Keratinocyte (primary cell): ENCODE measurements at regions not wholly inside any gene's neighbourhood (a gene's known extent, or its start where the extent isn't known, plus 50 kb on each side); places are given as distances from the start of the nearest gene placed in this dataset.

Experiments used
- DNase-seq: peaks from one replicate; pipeline ENCODE4 v3.0.0-alpha.2; 2011; ENCODE audit warnings: low read depth, missing footprints, low spot score
- FAIRE-seq: peaks from 2 replicates; lab custom pipeline; 2011; peaks lifted over from hg19 to GRCh38; lab: Jason Lieb, UNC
- H2AFZ ChIP-seq: 2 replicates; pipeline ENCODE4 v1.6.0; 2012; ENCODE audit warnings: low read length, control low read depth, inconsistent platforms; ENCODE audit not compliant: control insufficient read depth
- H3K27ac ChIP-seq: 2 replicates; pipeline ENCODE4 v1.5.1; 2011; ENCODE audit warnings: low read length; ENCODE audit not compliant: control insufficient read depth, insufficient read depth
- H3K27me3 ChIP-seq: 3 replicates; pipeline ENCODE4 v1.6.0; 2011; ENCODE audit warnings: low read length; ENCODE audit not compliant: control insufficient read depth, insufficient read depth; ENCODE audit errors: extremely low read depth
- H3K36me3 ChIP-seq, 2 experiments: 2 replicates in 1 of 2; 3 replicates in 1 of 2; pipeline ENCODE4 v1.5.1; 2011; ENCODE audit warnings: low read length in 2 of 2, mild to moderate bottlenecking in 1 of 2; ENCODE audit not compliant: control insufficient read depth in 2 of 2, insufficient read depth in 2 of 2; ENCODE audit errors: extremely low read depth in 1 of 2
- H3K4me1 ChIP-seq: 3 replicates; pipeline ENCODE4 v1.5.1; 2011; ENCODE audit warnings: low read length; ENCODE audit not compliant: control insufficient read depth, insufficient read depth; ENCODE audit errors: extremely low read depth
- H3K4me2 ChIP-seq: 3 replicates; pipeline ENCODE4 v1.6.0; 2011; ENCODE audit warnings: low read depth, low read length; ENCODE audit not compliant: control insufficient read depth, insufficient read depth; ENCODE audit errors: extremely low read depth
- H3K4me3 ChIP-seq, 3 experiments: fragments of 200-600 bp in 1 of 3; sonication (generic) in 1 of 3; 2 replicates in 2 of 3; 3 replicates in 1 of 3; pipeline ENCODE4 v1.5.1; 2011 to 2016; ENCODE audit warnings: low read length in 3 of 3, mild to moderate bottlenecking in 3 of 3, control low read depth in 2 of 3, inconsistent platforms in 1 of 3, low read depth in 1 of 3, mixed read lengths in 1 of 3, mixed run types in 1 of 3, moderate library complexity in 1 of 3; ENCODE audit not compliant: control insufficient read depth in 2 of 3, insufficient read depth in 2 of 3; ENCODE audit errors: extremely low read depth in 1 of 3
- H3K79me2 ChIP-seq: 2 replicates; pipeline ENCODE4 v1.6.0; 2012; ENCODE audit warnings: low read length; ENCODE audit not compliant: control insufficient read depth, insufficient read depth
- H3K9ac ChIP-seq: 3 replicates; pipeline ENCODE4 v1.6.0; 2011; ENCODE audit warnings: low read length; ENCODE audit not compliant: control insufficient read depth, insufficient read depth; ENCODE audit errors: extremely low read depth
- H3K9me1 ChIP-seq: 3 replicates; pipeline ENCODE4 v1.6.0; 2011; ENCODE audit warnings: low read length; ENCODE audit not compliant: control insufficient read depth, insufficient read depth; ENCODE audit errors: extremely low read depth
- H3K9me3 ChIP-seq: 2 replicates; pipeline ENCODE4 v1.5.1; 2012; ENCODE audit warnings: low read depth, low read length; ENCODE audit not compliant: control insufficient read depth
- H4K20me1 ChIP-seq: 3 replicates; pipeline ENCODE4 v1.6.0; 2011; ENCODE audit warnings: low read length; ENCODE audit not compliant: control insufficient read depth, insufficient read depth; ENCODE audit errors: extremely low read depth
- EZH2 ChIP-seq: IDR thresholded peaks from one replicate; pipeline ENCODE4 v1.6.1; 2012; ENCODE audit warnings: inconsistent platforms, mild to moderate bottlenecking, low read length, moderate library complexity
- dilution Hi-C: fragments of 300-500 bp; cut with MboI; formaldehyde crosslinking; loops from one replicate; pipeline ENCODE4 v1.7.0; 2020; ENCODE audit warnings: low sequenced_read_pairs; ENCODE audit not compliant: extremely low pct_ligation_motif_present
- TF ChIP-seq, protein P1 (sequence below), 3 experiments: IDR thresholded peaks in 1 of 3; conservative IDR thresholded peaks in 1 of 3; optimal IDR thresholded peaks in 1 of 3; 2 replicates in 2 of 3; 3 replicates in 1 of 3; pipeline versions ENCODE3 to v1.5.1; 2011; ENCODE audit warnings: low read length in 3 of 3, mild to moderate bottlenecking in 3 of 3, moderate library complexity in 2 of 3, control low read depth in 1 of 3, inconsistent platforms in 1 of 3; ENCODE audit not compliant: insufficient read depth in 2 of 3; ENCODE audit errors: extremely low read depth in 1 of 3

DNA sequence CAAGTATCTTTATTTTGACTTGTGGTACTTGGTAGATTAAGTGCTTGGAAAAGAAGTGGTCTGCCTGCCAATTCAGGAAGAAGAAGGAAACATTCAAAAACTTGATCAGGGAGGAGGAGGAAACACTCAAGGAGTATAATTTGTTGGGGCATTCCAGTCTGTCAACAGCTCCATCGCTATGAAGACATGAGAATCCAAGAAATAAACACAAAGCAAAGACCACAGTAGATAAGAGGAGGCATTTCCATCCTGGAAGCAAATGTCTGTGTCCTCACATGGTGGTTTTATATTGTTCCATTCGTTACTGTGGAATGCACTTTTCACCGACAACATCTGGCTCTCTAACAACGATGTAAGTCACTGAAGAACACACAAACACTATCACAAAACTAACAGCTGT, 176.1 kb upstream of the FRMD4B start:
- Histone ChIP-seq H3K27me3 (no peaks in the 10 kb centered on the region), H3K27ac (no peak overlapping the region), H3K36me3 (no peaks in the 10 kb centered on the region), H2AFZ (no peak overlapping the region), H3K9me1 (no peaks in the 10 kb centered on the region), H3K79me2 (no peaks in the 10 kb centered on the region), H3K9ac (no peak overlapping the region), H3K4me2 (no peak overlapping the region), H3K4me1 (no peaks in the 10 kb centered on the region), H3K4me3 (no peak overlapping the region), H4K20me1 (no peaks in the 10 kb centered on the region), H3K9me3 (no peaks in the 10 kb centered on the region)
- FAIRE-seq (no peak), DNase-seq (no peak)
- dilution Hi-C loops, result no loop called here
- no peak for TF ChIP-seq EZH2
- TF ChIP-seq, protein P1, sequence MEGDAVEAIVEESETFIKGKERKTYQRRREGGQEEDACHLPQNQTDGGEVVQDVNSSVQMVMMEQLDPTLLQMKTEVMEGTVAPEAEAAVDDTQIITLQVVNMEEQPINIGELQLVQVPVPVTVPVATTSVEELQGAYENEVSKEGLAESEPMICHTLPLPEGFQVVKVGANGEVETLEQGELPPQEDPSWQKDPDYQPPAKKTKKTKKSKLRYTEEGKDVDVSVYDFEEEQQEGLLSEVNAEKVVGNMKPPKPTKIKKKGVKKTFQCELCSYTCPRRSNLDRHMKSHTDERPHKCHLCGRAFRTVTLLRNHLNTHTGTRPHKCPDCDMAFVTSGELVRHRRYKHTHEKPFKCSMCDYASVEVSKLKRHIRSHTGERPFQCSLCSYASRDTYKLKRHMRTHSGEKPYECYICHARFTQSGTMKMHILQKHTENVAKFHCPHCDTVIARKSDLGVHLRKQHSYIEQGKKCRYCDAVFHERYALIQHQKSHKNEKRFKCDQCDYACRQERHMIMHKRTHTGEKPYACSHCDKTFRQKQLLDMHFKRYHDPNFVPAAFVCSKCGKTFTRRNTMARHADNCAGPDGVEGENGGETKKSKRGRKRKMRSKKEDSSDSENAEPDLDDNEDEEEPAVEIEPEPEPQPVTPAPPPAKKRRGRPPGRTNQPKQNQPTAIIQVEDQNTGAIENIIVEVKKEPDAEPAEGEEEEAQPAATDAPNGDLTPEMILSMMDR (optimal IDR thresholded peaks at IDR 0.05 in 1 of 3, IDR thresholded peaks at IDR 0.05 in 1 of 3, conservative IDR thresholded peaks at IDR 0.05 in 1 of 3; ENCODE audit: extremely low read depth in 1 of 3, insufficient read depth in 2 of 3, low read length in 3 of 3), result no peak

DNA sequence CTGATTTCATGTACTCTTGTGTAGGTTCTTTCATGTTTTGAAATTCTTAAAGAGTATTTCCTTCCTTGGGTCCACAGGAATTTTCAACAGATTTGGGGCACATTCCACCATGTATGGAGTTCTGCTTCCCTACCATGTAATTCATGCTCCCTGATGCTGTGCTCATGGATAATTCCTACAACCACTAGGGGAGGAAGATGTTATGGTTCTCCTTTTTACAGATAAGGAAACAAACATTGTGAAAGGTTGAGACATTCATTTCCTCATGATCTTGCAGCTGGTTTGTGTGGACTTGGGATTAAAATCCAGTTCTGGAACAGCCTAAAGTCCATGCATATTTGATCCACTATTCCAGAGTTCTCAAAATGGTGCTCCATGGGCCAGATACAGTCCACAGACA, 174.9 kb upstream of the FRMD4B start:
- no peak overlapping the region for H3K4me2 ChIP-seq
- no peak for TF ChIP-seq EZH2
- TF ChIP-seq, protein P1 (optimal IDR thresholded peaks at IDR 0.05 in 1 of 3, IDR thresholded peaks at IDR 0.05 in 1 of 3, conservative IDR thresholded peaks at IDR 0.05 in 1 of 3; ENCODE audit: extremely low read depth in 1 of 3, insufficient read depth in 2 of 3, low read length in 3 of 3), result peak in 2 of 3 experiments; percentile 8 to 13
- H3K27ac ChIP-seq, result no peak overlapping the region
- no peaks in the 10 kb centered on the region for H3K9me3 ChIP-seq
- no peaks in the 10 kb centered on the region for H3K79me2 ChIP-seq
- H3K4me1 ChIP-seq, result no peaks in the 10 kb centered on the region
- H4K20me1 ChIP-seq, result no peaks in the 10 kb centered on the region
- dilution Hi-C loops, result no loop called here
- no peak overlapping the region for H3K9ac ChIP-seq
- no peak overlapping the region for H2AFZ ChIP-seq
- H3K9me1 ChIP-seq, result no peaks in the 10 kb centered on the region
- DNase-seq (no peak), FAIRE-seq (no peak)
- H3K4me3 ChIP-seq, result no peak overlapping the region
- no peaks in the 10 kb centered on the region for H3K27me3 ChIP-seq
- H3K36me3 ChIP-seq, result no peaks in the 10 kb centered on the region
